HCT116 (cell line): ENCODE measurements at regions not wholly inside any gene's neighbourhood (a gene's known extent, or its start where the extent isn't known, plus 50 kb on each side); places are given as distances from the start of the nearest gene placed in this dataset.

Experiments
- POLR2A ChIP-seq: IDR thresholded peaks from 2 replicates; pipeline ENCODE4 v1.7.0; 2011; ENCODE audit warnings: borderline replicate concordance; ENCODE audit not compliant: insufficient read depth, insufficient read length; ENCODE audit errors: extremely low read depth
- TF ChIP-seq, protein P1 (sequence below), 3 experiments: fragments of 200-600 bp in 1 of 3; sonication (generic) in 1 of 3; IDR thresholded peaks in 2 of 3; conservative IDR thresholded peaks in 1 of 3; 2 replicates each; pipeline ENCODE4 v1.5.1; 2012 to 2017; ENCODE audit warnings: low read depth in 2 of 3, low read length in 2 of 3, antibody characterized with exemption in 1 of 3, borderline replicate concordance in 1 of 3, control low read depth in 1 of 3, mild to moderate bottlenecking in 1 of 3, mixed read lengths in 1 of 3, mixed run types in 1 of 3, moderate library complexity in 1 of 3; ENCODE audit not compliant: insufficient read depth in 1 of 3

DNA sequence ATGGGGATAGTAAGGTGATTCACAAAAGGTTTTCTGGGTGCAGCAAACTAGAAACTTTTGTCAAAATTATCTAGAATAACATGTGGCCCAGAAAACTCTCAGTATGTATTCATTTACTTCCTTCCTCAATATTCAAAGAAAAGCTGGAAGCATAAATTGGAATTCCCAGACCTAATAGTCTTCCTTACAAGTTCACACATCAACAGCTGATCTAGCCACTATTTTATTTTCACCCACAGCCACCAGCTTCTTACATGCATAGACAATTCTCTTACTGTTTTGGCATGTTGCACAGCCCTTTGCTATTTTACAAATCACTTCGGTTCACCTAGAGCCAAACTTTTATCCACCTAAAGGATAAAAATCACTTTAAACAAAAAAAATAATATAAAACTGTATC, 647.8 kb upstream of the CCDC54 start:
- TF ChIP-seq, protein P1, sequence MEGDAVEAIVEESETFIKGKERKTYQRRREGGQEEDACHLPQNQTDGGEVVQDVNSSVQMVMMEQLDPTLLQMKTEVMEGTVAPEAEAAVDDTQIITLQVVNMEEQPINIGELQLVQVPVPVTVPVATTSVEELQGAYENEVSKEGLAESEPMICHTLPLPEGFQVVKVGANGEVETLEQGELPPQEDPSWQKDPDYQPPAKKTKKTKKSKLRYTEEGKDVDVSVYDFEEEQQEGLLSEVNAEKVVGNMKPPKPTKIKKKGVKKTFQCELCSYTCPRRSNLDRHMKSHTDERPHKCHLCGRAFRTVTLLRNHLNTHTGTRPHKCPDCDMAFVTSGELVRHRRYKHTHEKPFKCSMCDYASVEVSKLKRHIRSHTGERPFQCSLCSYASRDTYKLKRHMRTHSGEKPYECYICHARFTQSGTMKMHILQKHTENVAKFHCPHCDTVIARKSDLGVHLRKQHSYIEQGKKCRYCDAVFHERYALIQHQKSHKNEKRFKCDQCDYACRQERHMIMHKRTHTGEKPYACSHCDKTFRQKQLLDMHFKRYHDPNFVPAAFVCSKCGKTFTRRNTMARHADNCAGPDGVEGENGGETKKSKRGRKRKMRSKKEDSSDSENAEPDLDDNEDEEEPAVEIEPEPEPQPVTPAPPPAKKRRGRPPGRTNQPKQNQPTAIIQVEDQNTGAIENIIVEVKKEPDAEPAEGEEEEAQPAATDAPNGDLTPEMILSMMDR (IDR thresholded peaks at IDR 0.05 in 2 of 3, conservative IDR thresholded peaks at IDR 0.05 in 1 of 3; ENCODE audit: borderline replicate concordance in 1 of 3, insufficient read depth in 1 of 3, low read depth in 2 of 3, low read length in 2 of 3), result no peak
- no peak for TF ChIP-seq POLR2A
